ENCODE measurements at regions not wholly inside any gene's neighbourhood (a gene's known extent, or its start where the extent isn't known, plus 50 kb on each side); places are given as distances from the start of the nearest gene placed in this dataset.

DNA sequence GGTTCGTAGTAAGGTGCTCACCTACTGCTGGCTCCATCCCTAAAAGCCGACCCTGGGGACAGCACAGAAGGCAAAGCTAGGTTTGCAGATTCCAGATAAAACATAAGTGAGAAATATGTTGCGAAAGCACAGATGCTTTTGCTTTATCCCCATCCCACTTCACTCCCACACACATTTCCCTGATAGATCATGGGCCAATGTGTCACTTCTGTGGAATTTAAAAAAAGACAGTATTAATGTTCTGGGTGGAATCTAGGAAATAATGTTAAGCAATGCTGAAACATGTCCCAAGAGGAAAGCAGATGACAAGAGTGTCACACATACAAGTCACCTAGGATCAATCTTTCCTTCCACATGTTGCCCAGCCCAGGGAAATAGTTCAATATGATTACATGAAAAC lies 661.0 kb upstream of the MIR17HG start:
- Histone ChIP-seq H3K9me3 (ENCODE audit: insufficient read depth, low read length) (no peaks in the 10 kb centered on the region), H3F3A (ENCODE audit: insufficient read depth) (no peaks in the 10 kb centered on the region), H3K4me2 (ENCODE audit: low read depth, low read length, poor library complexity, severe bottlenecking) (no peak overlapping the region), H3K4me3 (ENCODE audit: insufficient read depth, low read length, poor library complexity, severe bottlenecking) (no peak overlapping the region), H2AFZ (ENCODE audit: low read depth, low read length, severe bottlenecking) (no peak overlapping the region), H3K9me2 (replicated peaks; ENCODE audit: insufficient read depth, low read length) (no peaks in the 10 kb centered on the region), H3K36me3 (ENCODE audit: low read length) (no peaks in the 10 kb centered on the region), H4K20me1 (ENCODE audit: low read depth, low read length) (no peaks in the 10 kb centered on the region), H3K9ac (ENCODE audit: low read length) (no peak overlapping the region), H3K27ac (ENCODE audit: low read depth, low read length) (no peak overlapping the region), H3K27me3 (ENCODE audit: low read length) (no peaks in the 10 kb centered on the region), H3K79me2 (ENCODE audit: insufficient read depth, low read length) (no peaks in the 10 kb centered on the region)
- TF ChIP-seq, protein P1, sequence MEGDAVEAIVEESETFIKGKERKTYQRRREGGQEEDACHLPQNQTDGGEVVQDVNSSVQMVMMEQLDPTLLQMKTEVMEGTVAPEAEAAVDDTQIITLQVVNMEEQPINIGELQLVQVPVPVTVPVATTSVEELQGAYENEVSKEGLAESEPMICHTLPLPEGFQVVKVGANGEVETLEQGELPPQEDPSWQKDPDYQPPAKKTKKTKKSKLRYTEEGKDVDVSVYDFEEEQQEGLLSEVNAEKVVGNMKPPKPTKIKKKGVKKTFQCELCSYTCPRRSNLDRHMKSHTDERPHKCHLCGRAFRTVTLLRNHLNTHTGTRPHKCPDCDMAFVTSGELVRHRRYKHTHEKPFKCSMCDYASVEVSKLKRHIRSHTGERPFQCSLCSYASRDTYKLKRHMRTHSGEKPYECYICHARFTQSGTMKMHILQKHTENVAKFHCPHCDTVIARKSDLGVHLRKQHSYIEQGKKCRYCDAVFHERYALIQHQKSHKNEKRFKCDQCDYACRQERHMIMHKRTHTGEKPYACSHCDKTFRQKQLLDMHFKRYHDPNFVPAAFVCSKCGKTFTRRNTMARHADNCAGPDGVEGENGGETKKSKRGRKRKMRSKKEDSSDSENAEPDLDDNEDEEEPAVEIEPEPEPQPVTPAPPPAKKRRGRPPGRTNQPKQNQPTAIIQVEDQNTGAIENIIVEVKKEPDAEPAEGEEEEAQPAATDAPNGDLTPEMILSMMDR (IDR thresholded peaks at IDR 0.05; ENCODE audit: insufficient read depth, low read length, poor library complexity, severe bottlenecking), result no peak
- no peak for TF ChIP-seq EZH2phosphoT487 (conservative IDR thresholded peaks at IDR 0.05; ENCODE audit: low read length)

DNA sequence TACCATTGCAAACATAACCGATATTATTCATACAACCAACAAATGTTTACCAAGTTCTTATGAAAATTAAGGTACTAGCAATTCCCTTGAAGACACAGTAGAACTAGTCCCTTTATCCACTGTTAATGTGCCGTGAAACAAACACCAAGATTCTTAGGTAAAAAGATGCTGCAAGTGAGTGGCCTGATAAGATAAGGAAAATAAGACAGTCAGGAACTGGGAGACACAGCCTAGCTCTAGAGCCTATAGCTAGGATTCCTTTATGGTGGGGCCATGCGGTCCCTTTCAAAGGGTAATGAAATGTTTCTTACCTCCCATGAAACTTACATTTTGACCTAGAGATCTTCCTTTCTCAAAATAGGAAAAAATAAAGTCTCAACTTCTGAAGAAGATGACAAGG lies 658.4 kb upstream of the MIR17HG start:
- H3K79me2 ChIP-seq (ENCODE audit: insufficient read depth, low read length), result no peaks in the 10 kb centered on the region
- H3K36me3 ChIP-seq (ENCODE audit: low read length), result no peaks in the 10 kb centered on the region
- H3K9me2 ChIP-seq (replicated peaks; ENCODE audit: insufficient read depth, low read length), result no peaks in the 10 kb centered on the region
- no peak for TF ChIP-seq EZH2phosphoT487 (conservative IDR thresholded peaks at IDR 0.05; ENCODE audit: low read length)
- TF ChIP-seq, protein P1 (IDR thresholded peaks at IDR 0.05; ENCODE audit: insufficient read depth, low read length, poor library complexity, severe bottlenecking), result no peak
- no peak overlapping the region for H2AFZ ChIP-seq (ENCODE audit: low read depth, low read length, severe bottlenecking)
- no peaks in the 10 kb centered on the region for H3K9me3 ChIP-seq (ENCODE audit: insufficient read depth, low read length)
- no peaks in the 10 kb centered on the region for H4K20me1 ChIP-seq (ENCODE audit: low read depth, low read length)
- H3F3A ChIP-seq (ENCODE audit: insufficient read depth), result no peaks in the 10 kb centered on the region
- H3K27me3 ChIP-seq (ENCODE audit: low read length), result no peaks in the 10 kb centered on the region
- H3K9ac ChIP-seq (ENCODE audit: low read length), result no peak overlapping the region
- H3K4me2 ChIP-seq (ENCODE audit: low read depth, low read length, poor library complexity, severe bottlenecking), result no peak overlapping the region
- H3K27ac ChIP-seq (ENCODE audit: low read depth, low read length), result no peak overlapping the region
- H3K4me3 ChIP-seq (ENCODE audit: insufficient read depth, low read length, poor library complexity, severe bottlenecking), result no peak overlapping the region

DNA sequence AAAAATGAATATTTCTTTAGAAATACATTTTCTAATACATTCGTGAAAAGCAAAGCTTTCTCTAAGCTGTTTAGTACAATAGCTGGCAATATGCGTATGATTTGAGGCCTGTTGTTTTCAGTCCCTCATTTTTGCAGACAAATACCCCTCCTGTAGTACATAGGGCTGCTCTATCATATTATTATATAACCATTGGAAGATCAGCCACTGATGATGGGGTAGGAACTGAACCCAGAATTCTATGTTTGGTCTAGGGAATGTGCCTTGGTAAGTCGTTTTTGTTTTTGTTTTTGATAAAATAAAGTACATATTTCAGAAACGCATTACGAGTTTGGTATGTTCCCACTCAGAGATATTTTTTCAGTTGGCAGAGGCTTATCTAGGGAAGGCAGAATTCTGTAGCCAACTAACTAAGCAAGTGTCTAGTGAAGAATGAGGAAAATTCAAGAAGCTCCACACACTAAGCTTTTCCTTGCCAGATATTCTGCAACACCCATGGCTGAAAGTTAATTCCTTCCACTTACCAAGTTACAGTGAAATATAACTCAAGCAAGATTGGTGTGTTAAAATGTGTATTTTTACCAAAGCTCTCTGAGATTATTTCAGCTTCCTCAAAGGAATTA lies 656.9 kb upstream of the MIR17HG start:
- no peak overlapping the region for H3K9ac ChIP-seq (ENCODE audit: low read length)
- no peaks in the 10 kb centered on the region for H3K9me2 ChIP-seq (replicated peaks; ENCODE audit: insufficient read depth, low read length)
- H3F3A ChIP-seq (ENCODE audit: insufficient read depth), result no peaks in the 10 kb centered on the region
- no peaks in the 10 kb centered on the region for H3K27me3 ChIP-seq (ENCODE audit: low read length)
- no peaks in the 10 kb centered on the region for H3K79me2 ChIP-seq (ENCODE audit: insufficient read depth, low read length)
- no peaks in the 10 kb centered on the region for H3K36me3 ChIP-seq (ENCODE audit: low read length)
- H2AFZ ChIP-seq (ENCODE audit: low read depth, low read length, severe bottlenecking), result no peak overlapping the region
- TF ChIP-seq, protein P1 (IDR thresholded peaks at IDR 0.05; ENCODE audit: insufficient read depth, low read length, poor library complexity, severe bottlenecking), result no peak
- TF ChIP-seq EZH2phosphoT487 (conservative IDR thresholded peaks at IDR 0.05; ENCODE audit: low read length), result no peak
- H4K20me1 ChIP-seq (ENCODE audit: low read depth, low read length), result no peaks in the 10 kb centered on the region
- H3K4me2 ChIP-seq (ENCODE audit: low read depth, low read length, poor library complexity, severe bottlenecking), result no peak overlapping the region
- no peaks in the 10 kb centered on the region for H3K9me3 ChIP-seq (ENCODE audit: insufficient read depth, low read length)
- no peak overlapping the region for H3K27ac ChIP-seq (ENCODE audit: low read depth, low read length)
- H3K4me3 ChIP-seq (ENCODE audit: insufficient read depth, low read length, poor library complexity, severe bottlenecking), result no peak overlapping the region
